OCI-LY3 (cell line): ENCODE measurements at regions not wholly inside any gene's neighbourhood (a gene's known extent, or its start where the extent isn't known, plus 50 kb on each side); places are given as distances from the start of the nearest gene placed in this dataset.

Source experiments
- CTCF ChIP-seq: fragments of 200-600, 300-600 bp; sonication (generic); IDR thresholded peaks from 2 replicates; pipeline ENCODE4 v1.5.1; 2014; ENCODE audit warnings: antibody characterized with exemption, low read length, low read depth
- EZH2phosphoT487 ChIP-seq: fragments of 200-600 bp; shearing (Covaris generic); IDR thresholded peaks from 2 replicates; pipeline ENCODE4 v1.6.1; 2018; ENCODE audit warnings: antibody characterized with exemption, mixed run types, low read depth

- TF ChIP-seq CTCF (no peak), EZH2phosphoT487 (no peak)
Measured at GRCh38 chr20:60408435-60408834, 450.2 kb downstream of the CDH26 start.
